IMR-90 (cell line): ENCODE measurements at regions not wholly inside any gene's neighbourhood (a gene's known extent, or its start where the extent isn't known, plus 50 kb on each side); places are given as distances from the start of the nearest gene placed in this dataset.

Experiments
- ATAC-seq: fragments of 200-7000 bp; cut with Tn5 transposase; 2 replicates; pipeline ENCODE4 v1.9.1; 2020; ENCODE audit warnings: low read depth, mild to moderate bottlenecking, moderate library complexity
- BruUV-seq: library from RNA; stranded (reverse); fragments of 400-500 nt; replicated peaks from 2 replicates; lab custom pipeline; 2021; lab: Mats Ljungman, UMichigan
- CTCF ChIA-PET: fragments of 300-600 bp; formaldehyde crosslinking; extraction: SDS; loops from one replicate; lab custom pipeline; 2021; ENCODE audit warnings: antibody characterized with exemption; lab: Yijun Ruan, JAX
- POLR2A ChIA-PET: fragments of 300-600 bp; sonication (Branson Sonifier 250); formaldehyde crosslinking; loops from one replicate; lab custom pipeline; 2022; ENCODE audit warnings: antibody characterized with exemption; ENCODE audit not compliant: unreplicated experiment; lab: Charles Lee
- DNase-seq: peaks from one replicate; pipeline ENCODE4 v3.0.0; 2013
- H2AFZ ChIP-seq: replicated peaks from 2 replicates; pipeline ENCODE3; 2013; ENCODE audit warnings: low read length, mild to moderate bottlenecking; ENCODE audit not compliant: poor library complexity
- H2AK5ac ChIP-seq: 2 replicates; pipeline ENCODE4 v1.6.1; 2013; ENCODE audit warnings: low read depth, low read length, inconsistent platforms
- H2AK9ac ChIP-seq: replicated peaks from 2 replicates; pipeline ENCODE3; 2013; ENCODE audit warnings: mild to moderate bottlenecking, low read depth, low read length, moderate library complexity; ENCODE audit not compliant: poor library complexity
- H2BK120ac ChIP-seq: 2 replicates; pipeline ENCODE4 v1.6.1; 2013; ENCODE audit warnings: low read depth, low read length, inconsistent platforms
- H2BK15ac ChIP-seq: 3 replicates; pipeline ENCODE4 v1.6.1; 2013; ENCODE audit warnings: low read depth, low read length, inconsistent platforms
- H2BK20ac ChIP-seq: 2 replicates; pipeline ENCODE4 v1.6.1; 2013; ENCODE audit warnings: low read depth, mild to moderate bottlenecking, inconsistent platforms, low read length, moderate library complexity
- H2BK5ac ChIP-seq: 2 replicates; pipeline ENCODE4 v1.6.1; 2013; ENCODE audit warnings: mild to moderate bottlenecking, low read depth, low read length, inconsistent platforms; ENCODE audit not compliant: poor library complexity, severe bottlenecking
- H3K14ac ChIP-seq: replicated peaks from 2 replicates; pipeline ENCODE4 v1.6.1; 2013; ENCODE audit warnings: low read depth, low read length, inconsistent platforms
- H3K18ac ChIP-seq: 2 replicates; pipeline ENCODE4 v1.6.1; 2013; ENCODE audit warnings: low read depth, low read length, control low read depth
- H3K23ac ChIP-seq: 2 replicates; pipeline ENCODE4 v1.6.1; 2013; ENCODE audit warnings: low read depth, low read length, inconsistent platforms
- H3K27ac ChIP-seq: 2 replicates; pipeline ENCODE4 v1.5.1; 2013; ENCODE audit warnings: mild to moderate bottlenecking, control low read depth, low read length; ENCODE audit not compliant: insufficient read depth
- H3K27me3 ChIP-seq: 2 replicates; pipeline ENCODE4 v1.6.1; 2013; ENCODE audit warnings: low read length; ENCODE audit not compliant: control insufficient read depth, insufficient read depth
- H3K36me3 ChIP-seq: 2 replicates; pipeline ENCODE4 v1.6.1; 2013; ENCODE audit warnings: low read length, mixed read lengths; ENCODE audit not compliant: control insufficient read depth, insufficient read depth
- H3K4ac ChIP-seq: 2 replicates; pipeline ENCODE4 v1.6.1; 2013; ENCODE audit warnings: low read depth, low read length, inconsistent platforms
- H3K4me1 ChIP-seq: 2 replicates; pipeline ENCODE4 v1.6.1; 2013; ENCODE audit warnings: low read length, mixed read lengths; ENCODE audit not compliant: control insufficient read depth, insufficient read depth
- H3K4me2 ChIP-seq: 2 replicates; pipeline ENCODE4 v1.6.1; 2013; ENCODE audit warnings: low read depth, mild to moderate bottlenecking, control low read depth, low read length, moderate library complexity
- H3K4me3 ChIP-seq: 2 replicates; pipeline ENCODE4 v1.5.1; 2013; ENCODE audit warnings: low read depth, mild to moderate bottlenecking, control low read depth, low read length, moderate library complexity; ENCODE audit not compliant: insufficient read depth
- H3K56ac ChIP-seq: 2 replicates; pipeline ENCODE4 v1.6.1; 2013; ENCODE audit warnings: low read length, inconsistent platforms; ENCODE audit not compliant: insufficient read depth; ENCODE audit errors: extremely low read depth
- H3K79me1 ChIP-seq, 2 experiments: 2 replicates each; pipeline ENCODE4 v1.6.1; 2013; ENCODE audit warnings: low read length in 2 of 2, inconsistent platforms in 1 of 2, low read depth in 1 of 2
- H3K9ac ChIP-seq: 2 replicates; pipeline ENCODE4 v1.6.1; 2013; ENCODE audit warnings: low read depth, low read length, control low read depth
- H3K9me1 ChIP-seq: 2 replicates; pipeline ENCODE4 v1.6.1; 2013; ENCODE audit warnings: low read length, inconsistent platforms; ENCODE audit not compliant: insufficient read depth
- H3K9me3 ChIP-seq: 2 replicates; pipeline ENCODE4 v1.6.1; 2013; ENCODE audit warnings: low read length; ENCODE audit not compliant: control insufficient read depth, insufficient read depth
- H4K20me1 ChIP-seq: 2 replicates; pipeline ENCODE4 v1.6.1; 2013; ENCODE audit warnings: low read length, inconsistent platforms; ENCODE audit not compliant: insufficient read depth
- H4K5ac ChIP-seq: 2 replicates; pipeline ENCODE4 v1.6.1; 2013; ENCODE audit warnings: mild to moderate bottlenecking, low read depth, low read length, control low read depth
- H4K8ac ChIP-seq, 2 experiments: 2 replicates each; pipeline ENCODE4 v1.6.1; 2013; ENCODE audit warnings: low read depth in 2 of 2, low read length in 2 of 2, control low read depth in 1 of 2, inconsistent platforms in 1 of 2
- H4K91ac ChIP-seq: 2 replicates; pipeline ENCODE4 v1.6.1; 2013; ENCODE audit warnings: low read depth, low read length, inconsistent platforms; ENCODE audit not compliant: insufficient read depth
- CEBPB ChIP-seq: IDR thresholded peaks from 2 replicates; pipeline ENCODE4 v1.6.1; 2012; ENCODE audit warnings: low read depth, low read length, improper control_type of control experiment
- CHD1 ChIP-seq: IDR thresholded peaks from 2 replicates; pipeline ENCODE4 v1.6.1; 2012; ENCODE audit warnings: low read depth, low read length, improper control_type of control experiment
- CTCF ChIP-seq: conservative IDR thresholded peaks from 2 replicates; pipeline ENCODE4 v1.5.1; 2012; ENCODE audit warnings: mild to moderate bottlenecking, low read depth, low read length, improper control_type of control experiment
- ELK1 ChIP-seq: fragments of 150-350 bp; IDR thresholded peaks from 2 replicates; pipeline ENCODE4 v1.6.1; 2016; ENCODE audit warnings: low read depth, mild to moderate bottlenecking, low read length, moderate library complexity, borderline replicate concordance
- MAFK ChIP-seq: IDR thresholded peaks from 2 replicates; pipeline ENCODE4 v1.6.1; 2012; ENCODE audit warnings: low read depth, low read length, improper control_type of control experiment
- MAZ ChIP-seq: IDR thresholded peaks from 2 replicates; pipeline ENCODE4 v1.6.1; 2012; ENCODE audit warnings: low read depth, mild to moderate bottlenecking, low read length, improper control_type of control experiment, moderate library complexity, borderline replicate concordance
- MXI1 ChIP-seq: IDR thresholded peaks from 2 replicates; pipeline ENCODE4 v1.6.1; 2012; ENCODE audit warnings: low read depth, mild to moderate bottlenecking, low read length, moderate library complexity, borderline replicate concordance
- NFE2L2 ChIP-seq: fragments of 150-350 bp; IDR thresholded peaks from 2 replicates; pipeline ENCODE4 v1.6.1; 2016; ENCODE audit warnings: low read depth, mild to moderate bottlenecking, low read length
- RAD21 ChIP-seq: IDR thresholded peaks from 2 replicates; pipeline ENCODE4 v1.6.1; 2012; ENCODE audit warnings: low read length, improper control_type of control experiment
- RCOR1 ChIP-seq: IDR thresholded peaks from 2 replicates; pipeline ENCODE4 v1.6.1; 2012; ENCODE audit warnings: mild to moderate bottlenecking, low read length, improper control_type of control experiment; ENCODE audit not compliant: insufficient replicate concordance
- RFX5 ChIP-seq: IDR thresholded peaks from 2 replicates; pipeline ENCODE4 v1.8.0; 2012; ENCODE audit warnings: low read depth, mild to moderate bottlenecking, low read length, moderate library complexity
- SMC3 ChIP-seq: fragments of 150-350 bp; IDR thresholded peaks from 2 replicates; pipeline ENCODE4 v1.6.1; 2016; ENCODE audit warnings: low read depth, mild to moderate bottlenecking, antibody characterized with exemption, low read length, moderate library complexity
- WGBS, 2 experiments: methylation state at CpG; one replicate each; pipeline versions ENCODE4 v1.1.5 to v1.1.7; 2013; ENCODE audit warnings: missing lambda C conversion rate in 2 of 2; ENCODE audit not compliant: insufficient read length in 1 of 2; ENCODE audit errors: extremely low coverage in 2 of 2; 5-methylcytosine and 5-hydroxymethylcytosine counted together
- dilution Hi-C: fragments of 300-500 bp; cut with HindIII; formaldehyde crosslinking; loops from one replicate; pipeline ENCODE4 v1.14.3; 2018; ENCODE audit warnings: low sequenced_read_pairs; ENCODE audit not compliant: unreplicated experiment
- in situ Hi-C: fragments of 300-500 bp; cut with MboI; formaldehyde crosslinking; loops from 3 replicates; pipeline ENCODE4 v1.14.3; 2019; ENCODE audit warnings: low sequenced_read_pairs, inconsistent platforms, mixed read lengths
- intact Hi-C: fragments of 100-400 bp; cut with micrococcal nuclease; formaldehyde crosslinking; loops from 2 replicates; pipeline ENCODE4 v1.10.0; 2022
- TF ChIP-seq, protein P1 (sequence below): fragments of 150-350 bp; IDR thresholded peaks from 2 replicates; pipeline ENCODE4 v1.6.1; 2017; ENCODE audit warnings: mild to moderate bottlenecking, antibody characterized with exemption, low read length, low read depth

GRCh38 chr16:31696968-31697743, 169.5 kb downstream of the AHSP start:
- intact Hi-C loops: loop anchor here (1.0 to 10.0 kb wide), 4 partner anchors 172 to 745 kb away; partner anchors contain the start of genes PYDC1, RUSF1 and TRIM72
- POLR2A ChIA-PET: no interaction called here
- peak; percentile 51; the same call in 1 of the 2 replicates for ATAC-seq

More at GRCh38 chr16:31696968-31697743, 169.5 kb downstream of the AHSP start:
- Histone ChIP-seq H2BK5ac (no peak overlapping the region), H3K23ac (no peak overlapping the region), H2AK5ac (no peak overlapping the region), H3K14ac (no peak overlapping the region), H3K4ac (no peak overlapping the region), H2BK15ac (no peak overlapping the region), H4K8ac (no peak overlapping the region), H3K9ac (no peak overlapping the region), H3K27me3 (no peaks in the 10 kb centered on the region; the same call in 1 of the 2 replicates), H2AFZ (no peak overlapping the region), H3K4me3 (no peak overlapping the region), H3K9me1 (peaks cover 4% of the 10 kb centered on the region), H2BK20ac (no peak overlapping the region), H3K27ac (no peak overlapping the region), H3K18ac (no peak overlapping the region), H3K9me3 (no peaks in the 10 kb centered on the region), H2AK9ac (no peak overlapping the region), H3K56ac (no peak overlapping the region), H2BK120ac (no peak overlapping the region), H3K36me3 (no peaks in the 10 kb centered on the region), H3K79me1 (peaks cover under 1 to 10% of the 10 kb centered on the region in 2 experiments; a peak in 2 of 4 replicates), H3K4me2 (no peak overlapping the region), H4K5ac (no peak overlapping the region), H3K4me1 (no peaks in the 10 kb centered on the region), H4K20me1 (no peaks in the 10 kb centered on the region), H4K91ac (no peak overlapping the region)
- DNase-seq: peak; percentile 53
- BruUV-seq: no TSS peak
- WGBS, 2 experiments: 0% methylated on average over 1 of the region's 8 CpGs; no CpG with 5 or more reads in 1 of the 2 experiments
- in situ Hi-C loops: no loop called here
- TF ChIP-seq CHD1 (no peak), RCOR1 (no peak), RAD21 (peak; percentile 74), CTCF (peak; percentile 71), CEBPB (no peak), ELK1 (no peak), NFE2L2 (no peak), MAFK (no peak), SMC3 (peak; percentile 47; the same call in 1 of the 2 replicates), MXI1 (no peak), MAZ (no peak), RFX5 (no peak)
- TF ChIP-seq, protein P1, sequence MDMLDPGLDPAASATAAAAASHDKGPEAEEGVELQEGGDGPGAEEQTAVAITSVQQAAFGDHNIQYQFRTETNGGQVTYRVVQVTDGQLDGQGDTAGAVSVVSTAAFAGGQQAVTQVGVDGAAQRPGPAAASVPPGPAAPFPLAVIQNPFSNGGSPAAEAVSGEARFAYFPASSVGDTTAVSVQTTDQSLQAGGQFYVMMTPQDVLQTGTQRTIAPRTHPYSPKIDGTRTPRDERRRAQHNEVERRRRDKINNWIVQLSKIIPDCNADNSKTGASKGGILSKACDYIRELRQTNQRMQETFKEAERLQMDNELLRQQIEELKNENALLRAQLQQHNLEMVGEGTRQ: no peak
- dilution Hi-C loops: no loop called here
- CTCF ChIA-PET: no interaction called here
